SK-N-SH (cell line): ENCODE measurements at regions not wholly inside any gene's neighbourhood (a gene's known extent, or its start where the extent isn't known, plus 50 kb on each side); places are given as distances from the start of the nearest gene placed in this dataset.

Experiments used
- CTCF ChIA-PET: fragments of 300-600, 350-600 bp; formaldehyde crosslinking; extraction: SDS; loops from one replicate; lab custom pipeline; 2021; lab: Yijun Ruan, JAX
- POLR2A ChIA-PET: fragments of 350-600 bp; sonication (Branson Sonifier 250); formaldehyde crosslinking; extraction: SDS; loops from one replicate; lab custom pipeline; 2020; ENCODE audit warnings: antibody characterized with exemption, inconsistent platforms; lab: Yijun Ruan, JAX
- DNase-seq: peaks from one replicate; pipeline ENCODE4 v3.0.0; 2012
- H2AFZ ChIP-seq: fragments of 200-600 bp; sonication (generic); 2 replicates; pipeline ENCODE4 v1.8.1; 2016; ENCODE audit warnings: antibody characterized with exemption, mild to moderate bottlenecking, low read depth
- H3F3A ChIP-seq: fragments of 200-600 bp; sonication (generic); replicated peaks from 2 replicates; pipeline ENCODE3; 2016; ENCODE audit warnings: antibody characterized with exemption, mild to moderate bottlenecking; ENCODE audit not compliant: insufficient read depth
- H3K27ac ChIP-seq, 2 experiments: fragments of 200-500 bp in 1 of 2; fragments of 200-600 bp in 1 of 2; sonication (Bioruptor generic) in 1 of 2; sonication (generic), shearing (Covaris generic) in 1 of 2; 2 replicates each; pipeline versions ENCODE4 v1.5.1 to v1.6.1; 2014 to 2016; ENCODE audit warnings: low read depth in 2 of 2, inconsistent platforms in 1 of 2, low read length in 1 of 2, mild to moderate bottlenecking in 1 of 2, mixed read lengths in 1 of 2
- H3K27me3 ChIP-seq: fragments of 200-600 bp; sonication (generic), shearing (Covaris generic); 2 replicates; pipeline ENCODE4 v1.6.1; 2016; ENCODE audit warnings: mixed run types; ENCODE audit not compliant: insufficient read depth
- H3K36me3 ChIP-seq, 2 experiments: fragments of 200-500 bp in 1 of 2; fragments of 200-600 bp in 1 of 2; sonication (Bioruptor generic) in 1 of 2; sonication (generic) in 1 of 2; replicated peaks in 1 of 2; 2 replicates each; pipeline versions ENCODE3 to v1.5.1; 2014 to 2016; ENCODE audit warnings: low read length in 1 of 2, mild to moderate bottlenecking in 1 of 2; ENCODE audit not compliant: insufficient read depth in 2 of 2, control insufficient read depth in 1 of 2
- H3K4me1 ChIP-seq, 2 experiments: fragments of 200-500 bp in 1 of 2; fragments of 200-600 bp in 1 of 2; sonication (Bioruptor generic) in 1 of 2; sonication (generic), shearing (Covaris generic) in 1 of 2; 2 replicates each; pipeline versions ENCODE4 v1.5.1 to v1.6.1; 2014 to 2016; ENCODE audit warnings: low read depth in 1 of 2, low read length in 1 of 2, mixed run types in 1 of 2; ENCODE audit not compliant: insufficient read depth in 2 of 2, control insufficient read depth in 1 of 2
- H3K4me2 ChIP-seq: fragments of 200-600 bp; sonication (generic), shearing (Covaris generic); 2 replicates; pipeline ENCODE4 v1.6.1; 2017; ENCODE audit warnings: mixed run types
- H3K4me3 ChIP-seq, 2 experiments: fragments of 200-500 bp in 1 of 2; fragments of 200-600 bp in 1 of 2; sonication (Bioruptor generic) in 1 of 2; sonication (generic), shearing (Covaris generic) in 1 of 2; 2 replicates each; pipeline versions ENCODE4 v1.5.1 to v1.8.1; 2014 to 2016; ENCODE audit warnings: low read depth in 2 of 2, inconsistent platforms in 1 of 2, low read length in 1 of 2, mild to moderate bottlenecking in 1 of 2, mixed read lengths in 1 of 2, moderate library complexity in 1 of 2
- H3K79me2 ChIP-seq: fragments of 200-600 bp; sonication (generic); 2 replicates; pipeline ENCODE4 v1.8.1; 2017; ENCODE audit warnings: mild to moderate bottlenecking; ENCODE audit not compliant: insufficient read depth
- H3K9ac ChIP-seq: fragments of 200-600 bp; sonication (generic); 2 replicates; pipeline ENCODE4 v1.6.1; 2017; ENCODE audit warnings: mixed run types
- H3K9me2 ChIP-seq: fragments of 200-600 bp; sonication (generic); 2 replicates; pipeline ENCODE4 v1.6.1; 2017; ENCODE audit warnings: mixed run types
- H3K9me3 ChIP-seq: fragments of 200-600 bp; sonication (generic); 2 replicates; pipeline ENCODE4 v1.6.1; 2017; ENCODE audit warnings: mixed run types, mild to moderate bottlenecking, moderate library complexity
- H4K20me1 ChIP-seq: fragments of 200-600 bp; sonication (generic); 2 replicates; pipeline ENCODE4 v1.6.1; 2017; ENCODE audit warnings: mild to moderate bottlenecking, mixed run types; ENCODE audit not compliant: insufficient read depth
- CHD2 ChIP-seq: fragments of 150-350 bp; IDR thresholded peaks from 2 replicates; pipeline ENCODE4 v1.6.1; 2018; ENCODE audit warnings: low read length; ENCODE audit not compliant: partially characterized antibody
- ELF1 ChIP-seq: IDR thresholded peaks from 2 replicates; pipeline ENCODE4 v1.4.0; 2012
- FOSL2 ChIP-seq: IDR thresholded peaks from 2 replicates; pipeline ENCODE4 v1.4.0; 2012; ENCODE audit warnings: low read depth, mild to moderate bottlenecking, moderate library complexity, borderline replicate concordance
- FOXJ3 ChIP-seq: sonication (generic); formaldehyde crosslinking; IDR thresholded peaks from 2 replicates; pipeline ENCODE4 v1.5.1; 2020; ENCODE audit warnings: mild to moderate bottlenecking, missing genetic modification reagents
- GABPA ChIP-seq: IDR thresholded peaks from 2 replicates; pipeline ENCODE4 v1.4.0; 2012; ENCODE audit warnings: low read depth, mild to moderate bottlenecking
- JUND ChIP-seq: IDR thresholded peaks from 2 replicates; pipeline ENCODE4 v1.4.0; 2012
- NRF1 ChIP-seq: IDR thresholded peaks from 2 replicates; pipeline ENCODE4 v1.6.1; 2012; ENCODE audit warnings: low read depth, mild to moderate bottlenecking, low read length
- POLR2AphosphoS5 ChIP-seq: IDR thresholded peaks from 2 replicates; pipeline ENCODE4 v1.6.1; 2012; ENCODE audit warnings: low read depth, low read length
- RXRA ChIP-seq: IDR thresholded peaks from 2 replicates; pipeline ENCODE4 v1.4.0; 2012; ENCODE audit warnings: low read depth, mild to moderate bottlenecking, borderline replicate concordance
- SMC3 ChIP-seq: IDR thresholded peaks from 2 replicates; pipeline ENCODE4 v1.6.1; 2012; ENCODE audit warnings: low read depth, low read length, improper control_type of control experiment
- TEAD4 ChIP-seq: IDR thresholded peaks from 2 replicates; pipeline ENCODE4 v1.4.0; 2012; ENCODE audit warnings: mild to moderate bottlenecking, borderline replicate concordance; ENCODE audit not compliant: insufficient read depth
- YY1 ChIP-seq: IDR thresholded peaks from 2 replicates; pipeline ENCODE4 v1.4.0; 2012; ENCODE audit warnings: low read depth, mild to moderate bottlenecking
- whole genome bisulfite sequencing: methylation state at CpG from one replicate; pipeline ENCODE4 v1.1.6; 2017; ENCODE audit warnings: low lambda C conversion rate; 5-methylcytosine and 5-hydroxymethylcytosine counted together
- TF ChIP-seq, protein P1 (sequence below): fragments of 150-350 bp; IDR thresholded peaks from 2 replicates; pipeline ENCODE4 v1.6.1; 2016; ENCODE audit warnings: mild to moderate bottlenecking, low read depth, low read length
- TF ChIP-seq, protein P2 (sequence below): IDR thresholded peaks from 2 replicates; pipeline ENCODE4 v1.4.0; 2012; ENCODE audit warnings: low read depth

DNA sequence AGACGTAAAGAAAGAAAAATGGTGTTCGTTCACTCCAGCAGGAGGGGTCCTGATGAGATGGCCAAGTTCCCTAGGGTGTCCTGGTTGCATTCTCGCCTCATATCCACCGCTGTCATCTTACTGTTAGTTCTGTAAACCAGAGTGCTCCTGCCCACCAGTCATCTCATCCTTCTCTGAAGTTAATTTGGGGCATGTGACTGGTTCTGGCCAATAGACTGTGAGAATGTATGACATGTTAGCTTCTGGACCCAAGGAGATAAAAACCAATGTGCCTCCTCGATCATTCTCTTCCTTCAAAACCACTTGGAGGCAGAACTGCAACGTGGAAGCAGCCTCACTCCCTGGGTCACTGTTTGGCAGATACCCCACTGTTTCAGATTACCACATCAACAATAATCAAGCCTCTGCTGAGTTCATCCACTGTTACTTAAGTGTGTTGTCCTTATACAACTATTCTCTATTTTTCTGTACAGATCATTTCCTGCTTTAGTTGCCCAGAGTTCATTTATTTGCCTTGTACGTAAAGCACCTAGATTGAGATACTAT is 759.1 kb downstream of the TSN start:
- ChIA-PET POLR2A (no interaction called here), CTCF (no interaction called here)
- Histone ChIP-seq H4K20me1 (no peaks in the 10 kb centered on the region), H3K36me3 (no peaks in the 10 kb centered on the region), H3K27me3 (no peaks in the 10 kb centered on the region), H3K4me1 (peaks cover 0 to 9% of the 10 kb centered on the region in 2 experiments; a peak in 1 of 4 replicates), H3K9me2 (no peaks in the 10 kb centered on the region), H3K4me2 (no peak overlapping the region), H3K4me3 (no peak overlapping the region), H3K9me3 (no peaks in the 10 kb centered on the region), H3K9ac (no peak overlapping the region), H3K79me2 (no peaks in the 10 kb centered on the region), H3F3A (no peaks in the 10 kb centered on the region), H3K27ac (no peak overlapping the region)
- DNase-seq = no peak
- 26% methylated on average over 7 of the region's 7 CpGs for WGBS
- TF ChIP-seq POLR2AphosphoS5 = no peak
- no peak for TF ChIP-seq GABPA
- TF ChIP-seq CHD2 = no peak
- no peak for TF ChIP-seq YY1
- TF ChIP-seq NRF1 = no peak
- TF ChIP-seq RXRA = no peak
- TF ChIP-seq FOXJ3 (CRISPR knock-in tag) = no peak
- TF ChIP-seq, all 33 proteins: peak for 0
- H2AFZ ChIP-seq = no peak overlapping the region

DNA sequence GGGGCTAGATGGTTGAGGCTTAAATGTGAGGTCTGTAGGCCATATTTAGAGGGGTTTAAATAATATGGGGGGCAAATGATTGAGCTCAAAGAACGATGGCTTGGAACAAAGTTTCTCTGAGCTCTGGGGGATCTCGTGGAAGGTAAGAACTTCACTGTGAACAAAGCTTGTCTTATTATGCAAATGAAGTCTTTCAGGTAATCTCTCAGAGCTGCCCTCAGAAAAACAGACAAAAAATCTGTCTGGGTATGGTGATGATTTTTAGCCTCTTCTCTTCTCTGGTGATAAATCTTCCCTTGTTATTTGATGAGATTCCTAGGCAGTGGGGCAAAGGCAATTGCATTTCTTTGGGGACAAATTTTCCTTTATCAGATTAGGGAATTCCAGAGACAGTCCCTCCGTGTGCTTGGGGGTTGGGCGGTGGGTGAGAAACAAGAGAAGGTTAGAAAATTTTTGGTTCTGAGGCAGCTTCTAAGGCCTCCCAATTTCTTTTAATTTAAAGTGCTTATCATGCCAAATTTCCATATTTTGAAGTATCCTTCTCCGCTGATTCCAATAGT is 760.4 kb downstream of the TSN start:
- no peak overlapping the region for H3K4me2 ChIP-seq
- 26% methylated on average over 5 of the region's 5 CpGs for WGBS
- H3K4me3 ChIP-seq = no peak overlapping the region
- TF ChIP-seq FOXJ3 (CRISPR knock-in tag) = no peak
- TF ChIP-seq, protein P1, sequence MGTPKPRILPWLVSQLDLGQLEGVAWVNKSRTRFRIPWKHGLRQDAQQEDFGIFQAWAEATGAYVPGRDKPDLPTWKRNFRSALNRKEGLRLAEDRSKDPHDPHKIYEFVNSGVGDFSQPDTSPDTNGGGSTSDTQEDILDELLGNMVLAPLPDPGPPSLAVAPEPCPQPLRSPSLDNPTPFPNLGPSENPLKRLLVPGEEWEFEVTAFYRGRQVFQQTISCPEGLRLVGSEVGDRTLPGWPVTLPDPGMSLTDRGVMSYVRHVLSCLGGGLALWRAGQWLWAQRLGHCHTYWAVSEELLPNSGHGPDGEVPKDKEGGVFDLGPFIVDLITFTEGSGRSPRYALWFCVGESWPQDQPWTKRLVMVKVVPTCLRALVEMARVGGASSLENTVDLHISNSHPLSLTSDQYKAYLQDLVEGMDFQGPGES = no peak
- no peak for TF ChIP-seq TEAD4
- no peak for TF ChIP-seq ELF1
- no peak for TF ChIP-seq SMC3
- TF ChIP-seq FOSL2 = no peak
- TF ChIP-seq, protein P2, sequence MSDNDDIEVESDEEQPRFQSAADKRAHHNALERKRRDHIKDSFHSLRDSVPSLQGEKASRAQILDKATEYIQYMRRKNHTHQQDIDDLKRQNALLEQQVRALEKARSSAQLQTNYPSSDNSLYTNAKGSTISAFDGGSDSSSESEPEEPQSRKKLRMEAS = no peak
- TF ChIP-seq CHD2 = no peak
- TF ChIP-seq YY1 = no peak
- no peak for TF ChIP-seq JUND
- DNase-seq = no peak
- no peak overlapping the region for H3K9ac ChIP-seq
- H3K27me3 ChIP-seq = no peaks in the 10 kb centered on the region
- no peaks in the 10 kb centered on the region for H3K9me3 ChIP-seq
- peaks cover 0 to 9% of the 10 kb centered on the region in 2 experiments; a peak in 1 of 4 replicates for H3K4me1 ChIP-seq
- H3K9me2 ChIP-seq = no peaks in the 10 kb centered on the region
- no peaks in the 10 kb centered on the region for H3F3A ChIP-seq
- POLR2A ChIA-PET = no interaction called here
- no peaks in the 10 kb centered on the region for H4K20me1 ChIP-seq
- no peaks in the 10 kb centered on the region for H3K79me2 ChIP-seq
- no peaks in the 10 kb centered on the region for H3K36me3 ChIP-seq
- no peak overlapping the region for H3K27ac ChIP-seq
- H2AFZ ChIP-seq = no peak overlapping the region
- CTCF ChIA-PET = interaction anchor here (0.9 kb wide), 1 partner anchor 11 kb away, joined by 3 read pairs; no protein-coding TSS in a partner anchor
